ACC112 (cell line): ENCODE measurements at regions not wholly inside any gene's neighbourhood (a gene's known extent, or its start where the extent isn't known, plus 50 kb on each side); places are given as distances from the start of the nearest gene placed in this dataset.

ENCODE experiments used
- H2AFZ ChIP-seq: fragments of 200-600 bp; sonication (generic); one replicate; pipeline ENCODE4 v1.6.0; 2017; ENCODE audit warnings: antibody characterized with exemption, low read length; ENCODE audit not compliant: unreplicated experiment
- H3K27ac ChIP-seq: fragments of 200-600 bp; sonication (generic); 2 replicates; pipeline ENCODE4 v1.5.1; 2014; ENCODE audit warnings: low read depth, mild to moderate bottlenecking, antibody characterized with exemption, low read length, moderate library complexity
- H3K27me3 ChIP-seq: fragments of 200-600 bp; sonication (generic); 2 replicates; pipeline ENCODE4 v1.6.1; 2014; ENCODE audit warnings: mild to moderate bottlenecking, antibody characterized with exemption, low read length, moderate library complexity, mixed read lengths; ENCODE audit not compliant: insufficient read depth
- H3K36me3 ChIP-seq: fragments of 200-600 bp; sonication (generic); 2 replicates; pipeline ENCODE4 v1.6.1; 2016; ENCODE audit warnings: mild to moderate bottlenecking, antibody characterized with exemption, low read length, moderate library complexity, mixed read lengths; ENCODE audit not compliant: insufficient read depth
- H3K4me1 ChIP-seq: fragments of 200-600 bp; sonication (generic); one replicate; pipeline ENCODE4 v1.6.1; 2016; ENCODE audit warnings: low read length, mixed read lengths; ENCODE audit not compliant: insufficient read depth, unreplicated experiment, control insufficient read depth
- H3K4me3 ChIP-seq: fragments of 200-600 bp; sonication (generic); 2 replicates; pipeline ENCODE4 v1.5.1; 2014; ENCODE audit warnings: mild to moderate bottlenecking, low read depth, low read length
- H3K79me2 ChIP-seq: fragments of 200-600 bp; sonication (generic); one replicate; pipeline ENCODE4 v1.6.0; 2016; ENCODE audit warnings: low read length; ENCODE audit not compliant: control insufficient read depth, unreplicated experiment, insufficient read depth

DNA sequence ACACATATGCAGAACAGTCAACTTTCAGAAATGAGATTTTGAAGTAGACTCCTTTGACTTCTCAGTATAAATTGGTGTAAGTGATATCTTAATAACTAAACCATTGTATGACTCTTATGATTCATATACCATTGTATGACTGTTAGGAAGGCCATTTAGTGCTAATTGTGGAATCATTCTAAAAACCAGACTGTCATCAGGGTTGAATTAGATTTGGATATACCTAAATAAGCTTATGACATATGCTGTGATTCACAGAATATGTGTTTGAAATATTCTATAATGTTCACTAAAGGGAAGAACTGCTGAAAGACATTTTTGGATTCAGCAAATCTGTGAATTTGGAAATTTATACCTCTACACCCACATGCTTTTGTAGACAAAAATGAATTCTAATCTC, 438.1 kb downstream of the MDFIC start:
- H3K79me2 ChIP-seq = no peaks in the 10 kb centered on the region
- H3K36me3 ChIP-seq = no peaks in the 10 kb centered on the region
- no peak overlapping the region for H2AFZ ChIP-seq
- no peak overlapping the region for H3K4me3 ChIP-seq
- no peak overlapping the region for H3K27ac ChIP-seq
- H3K27me3 ChIP-seq = no peaks in the 10 kb centered on the region
- peaks cover 6% of the 10 kb centered on the region for H3K4me1 ChIP-seq

DNA sequence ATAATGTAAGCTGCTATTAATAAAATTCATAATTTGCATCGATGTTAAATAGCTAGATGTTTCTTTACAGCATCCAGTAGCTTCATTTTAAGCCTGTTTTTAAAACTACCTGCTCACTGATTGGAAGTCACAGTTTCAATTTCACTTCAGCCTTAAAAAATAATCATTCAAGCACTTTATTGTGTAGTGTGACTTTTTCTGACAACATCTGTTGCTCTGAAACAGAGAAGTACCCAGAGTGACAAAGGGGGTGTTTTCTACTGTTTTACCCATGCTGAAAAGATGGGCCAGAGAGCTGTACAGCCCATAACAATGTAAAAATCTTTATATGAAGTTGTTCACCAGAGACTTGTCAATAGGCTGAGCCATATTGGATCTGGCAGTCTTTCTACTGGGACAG, 437.2 kb downstream of the MDFIC start:
- H3K79me2 ChIP-seq = no peaks in the 10 kb centered on the region
- H3K27me3 ChIP-seq = no peaks in the 10 kb centered on the region
- H3K27ac ChIP-seq = no peak overlapping the region
- no peak overlapping the region for H2AFZ ChIP-seq
- H3K4me1 ChIP-seq = peaks cover 6% of the 10 kb centered on the region
- H3K36me3 ChIP-seq = no peaks in the 10 kb centered on the region
- H3K4me3 ChIP-seq = no peak overlapping the region

DNA sequence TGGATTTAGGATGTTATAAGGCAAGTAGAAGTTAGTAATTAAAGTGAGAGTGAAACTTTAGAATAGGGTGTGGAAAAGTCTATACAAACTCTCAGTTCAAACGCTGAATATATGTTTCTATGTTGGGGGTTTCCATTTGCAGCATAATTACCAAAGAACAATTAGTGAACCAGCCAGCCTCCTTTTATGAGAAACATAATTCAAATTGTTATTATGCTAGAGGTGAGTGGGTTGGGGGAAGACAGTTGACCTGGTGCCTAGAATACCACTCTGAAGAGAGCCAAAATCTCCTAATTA, 435.8 kb downstream of the MDFIC start:
- Histone ChIP-seq H3K27me3 (no peaks in the 10 kb centered on the region), H2AFZ (no peak overlapping the region), H3K4me1 (peaks cover 7% of the 10 kb centered on the region), H3K36me3 (no peaks in the 10 kb centered on the region), H3K4me3 (no peak overlapping the region), H3K27ac (no peak overlapping the region), H3K79me2 (no peaks in the 10 kb centered on the region)

DNA sequence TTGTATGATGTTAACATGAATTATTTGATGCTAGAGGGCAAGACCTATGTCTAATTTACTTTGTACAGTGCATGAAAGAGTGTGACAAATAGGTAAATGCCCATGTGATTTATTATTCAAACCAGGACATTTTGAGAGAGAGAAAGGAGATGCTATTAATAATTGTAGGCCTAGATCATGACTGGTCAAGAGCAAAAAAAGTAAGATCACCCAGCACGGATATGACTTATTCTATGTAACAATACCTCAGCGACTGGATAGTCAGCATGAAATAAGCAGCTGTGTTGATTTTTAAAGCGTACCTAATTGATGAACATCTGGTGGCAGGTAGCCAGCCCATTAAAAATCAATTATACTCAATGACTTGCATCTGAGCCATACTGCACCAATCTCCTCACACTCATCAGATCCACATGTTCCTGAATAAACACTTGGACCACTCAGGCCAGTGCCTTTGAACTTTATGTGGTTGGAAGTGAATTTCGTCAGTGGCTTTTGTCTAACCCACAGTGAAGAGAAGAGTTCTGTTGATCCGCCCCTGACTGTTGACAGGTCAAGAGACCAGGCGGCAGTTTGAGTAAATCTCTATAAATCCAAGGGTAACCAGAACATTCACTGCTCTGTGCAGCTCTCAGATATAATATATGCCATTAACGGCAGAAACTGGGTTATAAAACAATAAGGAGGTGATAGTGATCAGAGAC, 435.3 kb downstream of the MDFIC start:
- no peaks in the 10 kb centered on the region for H3K36me3 ChIP-seq
- no peaks in the 10 kb centered on the region for H3K27me3 ChIP-seq
- no peak overlapping the region for H3K4me3 ChIP-seq
- peaks cover 11% of the 10 kb centered on the region for H3K4me1 ChIP-seq
- no peak overlapping the region for H3K27ac ChIP-seq
- no peak overlapping the region for H2AFZ ChIP-seq
- no peaks in the 10 kb centered on the region for H3K79me2 ChIP-seq

DNA sequence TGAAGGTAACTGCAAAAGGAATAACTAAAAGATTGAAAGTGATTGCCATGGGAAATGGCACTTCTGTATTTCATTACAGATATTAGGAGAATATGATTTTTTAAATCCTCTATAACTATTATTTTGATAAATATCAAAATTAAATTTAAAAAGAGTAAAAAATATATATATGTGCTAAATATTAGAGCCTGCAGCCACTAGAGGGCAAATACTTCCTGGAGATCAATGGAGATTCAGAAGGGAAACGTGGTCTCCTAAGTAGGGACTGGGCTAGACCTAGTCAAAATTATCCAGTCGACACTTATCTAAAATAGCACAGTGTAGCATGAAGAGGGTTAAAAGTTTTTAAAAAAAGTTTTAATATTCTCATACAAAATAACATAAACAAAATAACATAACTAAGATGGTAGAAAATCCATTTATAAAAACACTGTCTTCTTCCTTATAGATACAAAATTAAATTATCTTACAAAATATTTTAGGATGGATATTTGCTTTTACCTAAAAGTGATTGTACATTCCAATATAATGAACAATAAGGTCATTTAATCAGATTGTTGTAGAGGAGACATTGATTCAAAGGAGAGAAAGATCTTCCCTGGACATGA, 434.3 kb downstream of the MDFIC start:
- H3K4me3 ChIP-seq = no peak overlapping the region
- H3K27ac ChIP-seq = no peak overlapping the region
- H3K4me1 ChIP-seq = peaks cover 16% of the 10 kb centered on the region
- H3K36me3 ChIP-seq = no peaks in the 10 kb centered on the region
- no peaks in the 10 kb centered on the region for H3K27me3 ChIP-seq
- H3K79me2 ChIP-seq = no peaks in the 10 kb centered on the region
- H2AFZ ChIP-seq = no peak overlapping the region

DNA sequence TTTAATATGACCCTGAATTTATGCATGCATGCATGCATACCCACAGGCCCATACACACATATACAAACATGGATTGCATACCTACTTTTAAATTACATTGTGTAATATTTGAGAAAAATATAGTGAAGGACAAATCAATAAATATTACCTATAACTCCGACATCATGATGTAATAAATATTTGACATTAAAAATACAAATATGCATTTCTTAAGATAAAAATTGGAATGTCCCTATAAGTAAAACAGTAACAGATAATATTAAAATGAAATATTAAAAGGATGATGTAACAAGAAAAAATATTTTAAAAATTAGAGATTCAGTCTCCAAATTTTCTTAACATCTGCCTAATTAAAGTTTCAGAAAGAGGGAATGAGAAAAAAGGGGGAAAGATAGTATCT, 433.0 kb downstream of the MDFIC start:
- Histone ChIP-seq H3K36me3 (no peaks in the 10 kb centered on the region), H3K4me3 (no peak overlapping the region), H3K4me1 (peaks cover 25% of the 10 kb centered on the region), H2AFZ (peak overlapping the region; percentile 97), H3K27ac (no peak overlapping the region), H3K79me2 (no peaks in the 10 kb centered on the region), H3K27me3 (no peaks in the 10 kb centered on the region)

DNA sequence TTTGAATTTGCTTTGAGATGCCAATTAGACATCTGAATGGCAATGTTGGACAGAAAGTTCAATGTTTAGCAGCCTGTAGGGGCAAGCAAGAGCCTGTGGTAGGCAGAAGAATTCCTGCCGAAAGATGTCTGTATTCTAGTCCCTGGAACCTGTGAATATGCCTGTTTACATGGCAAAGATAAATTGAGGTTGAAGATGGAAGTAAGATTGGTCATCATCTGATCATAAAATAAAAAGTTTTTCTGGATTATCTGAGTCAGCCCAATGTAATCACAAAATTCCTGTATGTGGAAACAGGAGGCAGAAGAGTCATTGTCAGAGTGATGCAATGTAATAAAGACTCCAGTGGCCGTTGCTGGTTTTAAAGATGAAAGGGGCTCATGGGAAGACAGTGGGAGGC, 430.5 kb downstream of the MDFIC start:
- H3K27ac ChIP-seq = peak overlapping the region; percentile 78
- H3K4me1 ChIP-seq = peaks cover 25% of the 10 kb centered on the region
- H3K4me3 ChIP-seq = no peak overlapping the region
- H3K79me2 ChIP-seq = no peaks in the 10 kb centered on the region
- no peaks in the 10 kb centered on the region for H3K27me3 ChIP-seq
- no peaks in the 10 kb centered on the region for H3K36me3 ChIP-seq
- peak overlapping the region; percentile 99 for H2AFZ ChIP-seq

DNA sequence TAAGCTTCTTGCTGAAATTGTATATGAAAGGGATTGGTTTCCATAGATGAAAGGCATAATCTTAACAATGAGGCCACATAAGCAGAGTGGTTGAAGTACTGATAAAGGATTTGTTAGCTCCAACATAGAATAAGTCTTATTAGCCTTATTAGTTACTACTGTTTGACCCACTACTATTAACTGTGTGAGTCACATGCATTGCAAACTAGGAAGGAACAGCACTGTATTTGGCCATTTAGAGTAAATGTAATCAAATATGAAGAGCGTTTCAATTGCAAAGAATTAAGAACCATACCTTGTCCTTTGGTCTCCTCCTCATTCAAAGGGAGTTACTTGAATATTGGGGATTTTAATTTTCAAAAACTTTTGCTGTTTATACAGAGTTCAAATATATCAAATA, 428.9 kb downstream of the MDFIC start:
- Histone ChIP-seq H2AFZ (no peak overlapping the region), H3K4me1 (peaks cover 25% of the 10 kb centered on the region), H3K79me2 (no peaks in the 10 kb centered on the region), H3K27me3 (no peaks in the 10 kb centered on the region), H3K4me3 (no peak overlapping the region), H3K36me3 (no peaks in the 10 kb centered on the region), H3K27ac (no peak overlapping the region)

DNA sequence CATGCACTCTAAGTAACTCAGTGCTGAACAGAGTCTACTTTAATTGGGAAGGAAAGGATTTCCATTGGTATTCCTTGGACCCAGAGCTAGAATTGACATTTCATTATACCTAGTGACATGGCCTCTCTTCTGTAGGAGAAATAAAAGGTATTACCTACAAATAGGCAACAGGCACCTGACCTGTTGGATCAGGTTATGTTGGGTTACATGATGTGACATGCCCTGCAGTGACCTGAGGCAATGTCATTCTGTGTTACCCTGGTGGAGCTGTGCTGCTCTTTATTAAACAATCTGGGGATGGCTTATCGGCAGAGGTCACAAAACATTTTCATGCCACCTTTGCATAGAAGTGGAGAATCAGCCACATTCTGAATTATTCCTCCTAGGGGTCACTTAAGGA, 427.7 kb downstream of the MDFIC start:
- no peak overlapping the region for H2AFZ ChIP-seq
- no peaks in the 10 kb centered on the region for H3K79me2 ChIP-seq
- H3K36me3 ChIP-seq = no peaks in the 10 kb centered on the region
- H3K27me3 ChIP-seq = no peaks in the 10 kb centered on the region
- H3K4me3 ChIP-seq = no peak overlapping the region
- H3K27ac ChIP-seq = no peak overlapping the region
- peaks cover 19% of the 10 kb centered on the region for H3K4me1 ChIP-seq

DNA sequence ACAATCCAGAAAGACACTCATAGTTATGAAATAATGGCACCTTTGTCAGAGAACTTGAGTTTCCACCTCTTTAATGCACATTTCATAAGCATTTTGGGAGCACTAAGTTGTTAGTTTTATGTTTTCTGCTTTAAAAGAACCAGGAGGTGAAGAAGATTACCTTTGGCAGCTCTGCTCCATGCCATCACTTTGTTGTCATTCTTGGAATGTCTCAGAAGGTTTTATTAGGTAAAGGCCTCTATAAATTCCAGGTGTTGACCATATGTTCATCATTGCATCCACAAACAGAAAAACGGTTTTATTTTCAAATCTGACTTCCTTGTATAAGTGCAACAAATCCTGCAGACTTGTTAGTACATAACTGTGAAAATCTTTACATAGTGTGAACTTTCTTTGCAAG, 424.8 kb downstream of the MDFIC start:
- H3K79me2 ChIP-seq = no peaks in the 10 kb centered on the region
- no peak overlapping the region for H2AFZ ChIP-seq
- H3K27me3 ChIP-seq = no peaks in the 10 kb centered on the region
- H3K36me3 ChIP-seq = no peaks in the 10 kb centered on the region
- H3K27ac ChIP-seq = no peak overlapping the region
- no peak overlapping the region for H3K4me3 ChIP-seq
- peaks cover 11% of the 10 kb centered on the region for H3K4me1 ChIP-seq

DNA sequence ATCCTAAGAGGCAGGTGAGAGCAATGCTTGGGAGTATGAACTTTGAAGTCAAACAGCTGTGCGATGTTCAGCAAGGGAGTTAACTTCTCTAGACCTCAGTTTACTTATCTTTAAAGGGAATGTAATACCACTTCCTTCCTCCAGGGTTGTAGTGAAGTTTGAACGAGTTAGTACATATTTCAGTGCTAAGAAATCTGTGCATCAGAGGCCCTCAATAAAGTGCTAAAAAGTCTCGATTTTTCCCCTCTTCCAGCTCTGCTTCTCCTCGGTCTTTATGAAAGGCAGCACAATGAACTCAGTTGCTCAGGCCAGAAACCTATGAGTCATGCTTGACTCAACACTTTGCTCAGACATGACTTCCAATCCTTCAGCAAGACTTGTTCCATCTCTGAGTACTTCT, 418.9 kb downstream of the MDFIC start:
- Histone ChIP-seq H3K36me3 (no peaks in the 10 kb centered on the region), H3K27ac (peak overlapping the region; percentile 13), H3K79me2 (no peaks in the 10 kb centered on the region), H2AFZ (peak overlapping the region; percentile 20), H3K4me1 (peaks cover 9% of the 10 kb centered on the region), H3K27me3 (no peaks in the 10 kb centered on the region), H3K4me3 (no peak overlapping the region)
